Activated naive CD4-positive, alpha-beta T cell treated with anti-CD3 and anti-CD28 coated beads, Interleukin-2, amount 50 U/mL, for 16 hours (primary cell): ENCODE measurements at regions not wholly inside any gene's neighbourhood (a gene's known extent, or its start where the extent isn't known, plus 50 kb on each side); places are given as distances from the start of the nearest gene placed in this dataset.
"Not testable (repeated sequence)": the region's sequence is repeated elsewhere in the genome, so short reads cannot be mapped to it uniquely, and the experiment has no call there.

Experiments
- DNase-seq: peaks from one replicate; pipeline ENCODE4 v3.0.0-alpha.2; 2020

- DNase-seq: no peak
Measured at GRCh38 chr12:83313322-83313721, 626.6 kb downstream of the TMTC2 start.

- DNase-seq: no peak
Measured at GRCh38 chr12:83276904-83277303, 590.2 kb downstream of the TMTC2 start.

- no peak for DNase-seq
Measured at GRCh38 chr12:83271201-83271600, 584.5 kb downstream of the TMTC2 start.

- DNase-seq: no peak
Measured at GRCh38 chr12:83265808-83266207, 579.1 kb downstream of the TMTC2 start.

- DNase-seq: no peak
Measured at GRCh38 chr12:83261998-83262397, 575.3 kb downstream of the TMTC2 start.

GRCh38 chr12:83260126-83260525 lies 573.4 kb downstream of the TMTC2 start:
- DNase-seq: not testable (repeated sequence)

GRCh38 chr12:83257726-83258125 lies 571.0 kb downstream of the TMTC2 start:
- no peak for DNase-seq

- no peak for DNase-seq
Measured at GRCh38 chr12:83256562-83256961, 569.9 kb downstream of the TMTC2 start.

GRCh38 chr12:83250866-83251265 lies 564.2 kb downstream of the TMTC2 start:
- no peak for DNase-seq

GRCh38 chr12:83245156-83245555 lies 558.5 kb downstream of the TMTC2 start:
- DNase-seq: no peak

- DNase-seq: no peak
Measured at GRCh38 chr12:83244001-83244400, 557.3 kb downstream of the TMTC2 start.

GRCh38 chr12:83233987-83234386 lies 547.3 kb downstream of the TMTC2 start:
- not testable (repeated sequence) for DNase-seq

GRCh38 chr12:83226960-83227359 lies 540.3 kb downstream of the TMTC2 start:
- DNase-seq: not testable (repeated sequence)

GRCh38 chr12:83225806-83226205 lies 539.1 kb downstream of the TMTC2 start:
- DNase-seq: no peak

- DNase-seq: no peak
Measured at GRCh38 chr12:83224012-83224411, 537.3 kb downstream of the TMTC2 start.

- no peak for DNase-seq
Measured at GRCh38 chr12:83220774-83221173, 534.1 kb downstream of the TMTC2 start.

- DNase-seq: no peak
Measured at GRCh38 chr12:83216230-83216629, 529.5 kb downstream of the TMTC2 start.

- no peak for DNase-seq
Measured at GRCh38 chr12:83214185-83214584, 527.5 kb downstream of the TMTC2 start.

- no peak for DNase-seq
Measured at GRCh38 chr12:83210933-83211332, 524.2 kb downstream of the TMTC2 start.

GRCh38 chr12:83199069-83199468 lies 512.4 kb downstream of the TMTC2 start:
- DNase-seq: no peak

- DNase-seq: no peak
Measured at GRCh38 chr12:83198291-83199015, 511.7 kb downstream of the TMTC2 start.

- DNase-seq: no peak
Measured at GRCh38 chr12:83197483-83197914, 510.8 kb downstream of the TMTC2 start.

- DNase-seq: no peak
Measured at GRCh38 chr12:83196694-83197350, 510.1 kb downstream of the TMTC2 start.

- DNase-seq: no peak
Measured at GRCh38 chr12:83190631-83191390, 504.1 kb downstream of the TMTC2 start.
